ENCODE measurements at regions not wholly inside any gene's neighbourhood (a gene's known extent, or its start where the extent isn't known, plus 50 kb on each side); places are given as distances from the start of the nearest gene placed in this dataset.

GRCh38 chr5:3393122-3393919, 202.3 kb upstream of the IRX1 start:
- DNase-seq = no peak

GRCh38 chr5:3392306-3392939, 203.2 kb upstream of the IRX1 start:
- DNase-seq = no peak

- no peak for DNase-seq
These were observed 204.4 kb upstream of the IRX1 start for GRCh38 chr5:3391210-3391609.

- DNase-seq = no peak
These were observed 206.1 kb upstream of the IRX1 start for GRCh38 chr5:3389471-3390026.

- no peak for DNase-seq
These were observed 209.0 kb upstream of the IRX1 start for GRCh38 chr5:3386637-3387036.

- no peak for DNase-seq
These were observed 209.6 kb upstream of the IRX1 start for GRCh38 chr5:3385991-3386519.

- DNase-seq = no peak
These were observed 211.1 kb upstream of the IRX1 start for GRCh38 chr5:3384531-3384930.

- DNase-seq = no peak
These were observed 212.8 kb upstream of the IRX1 start for GRCh38 chr5:3382782-3383181.

- DNase-seq = no peak
These were observed 213.5 kb upstream of the IRX1 start for GRCh38 chr5:3382151-3382550.

GRCh38 chr5:3381206-3381825, 214.3 kb upstream of the IRX1 start:
- DNase-seq = no peak

- DNase-seq = no peak
These were observed 214.9 kb upstream of the IRX1 start for GRCh38 chr5:3380689-3381088.

- no peak for DNase-seq
These were observed 217.8 kb upstream of the IRX1 start for GRCh38 chr5:3377831-3378230.

- DNase-seq = no peak
These were observed 218.5 kb upstream of the IRX1 start for GRCh38 chr5:3377176-3377575.

- DNase-seq = no peak
These were observed 219.0 kb upstream of the IRX1 start for GRCh38 chr5:3376611-3377010.

- DNase-seq = no peak
These were observed 219.9 kb upstream of the IRX1 start for GRCh38 chr5:3375586-3376311.

GRCh38 chr5:3373391-3373790, 222.2 kb upstream of the IRX1 start:
- DNase-seq = no peak

GRCh38 chr5:3372289-3372688, 223.3 kb upstream of the IRX1 start:
- DNase-seq = no peak

GRCh38 chr5:3365501-3366215, 230.0 kb upstream of the IRX1 start:
- DNase-seq = no peak

GRCh38 chr5:3364941-3365340, 230.7 kb upstream of the IRX1 start:
- DNase-seq = no peak

GRCh38 chr5:3364433-3364832, 231.2 kb upstream of the IRX1 start:
- no peak for DNase-seq

GRCh38 chr5:3362606-3362910, 233.1 kb upstream of the IRX1 start:
- no peak for DNase-seq
